Vagina (tissue), 2 donors: ENCODE measurements at regions not wholly inside any gene's neighbourhood (a gene's known extent, or its start where the extent isn't known, plus 50 kb on each side); places are given as distances from the start of the nearest gene placed in this dataset.

Experiments
- DNase-seq, 2 donors: peaks; one replicate each; pipeline ENCODE4 v3.0.0-alpha.2; 2017; ENCODE audit errors: extremely low spot score in 2 of 2
- H3K27ac ChIP-seq: fragments of 200-600 bp; sonication (generic); one replicate; pipeline ENCODE4 v1.5.1; 2019
- H3K27me3 ChIP-seq: fragments of 200-600 bp; sonication (generic); one replicate; pipeline ENCODE4 v1.5.1; 2019
- H3K36me3 ChIP-seq, 2 donors: fragments of 200-600 bp; sonication (generic); one replicate each; pipeline ENCODE4 v1.5.1; 2017 to 2019
- H3K4me1 ChIP-seq: fragments of 200-600 bp; sonication (generic); one replicate; pipeline ENCODE4 v1.5.1; 2019
- H3K4me3 ChIP-seq, 2 donors: fragments of 200-600 bp; sonication (generic); 1 replicate in 1 of 2; 2 replicates in 1 of 2; pipeline ENCODE4 v1.5.1; 2016 to 2019
- H3K9me3 ChIP-seq: fragments of 200-600 bp; sonication (generic); one replicate; pipeline ENCODE4 v1.5.1; 2019
- CTCF ChIP-seq, 3 experiments: fragments of 450-650 bp in 2 of 3; fragments of 200-600 bp in 1 of 3; sonication (generic) in 1 of 3; IDR thresholded peaks; one replicate each; pipeline ENCODE4 v1.5.1; 2017 to 2019; ENCODE audit warnings: antibody characterized with exemption in 3 of 3, mild to moderate bottlenecking in 2 of 3, moderate library complexity in 2 of 3
- POLR2A ChIP-seq, 2 donors: fragments of 450-650 bp; IDR thresholded peaks; one replicate each; pipeline ENCODE4 v1.6.1; 2017; ENCODE audit warnings: antibody characterized with exemption in 2 of 2, mild to moderate bottlenecking in 2 of 2, moderate library complexity in 2 of 2
- POLR2AphosphoS5 ChIP-seq, 2 donors: sonication (generic); formaldehyde crosslinking; IDR thresholded peaks; one replicate each; pipeline ENCODE4 v1.9.0; 2017; ENCODE audit warnings: antibody characterized with exemption in 2 of 2, mild to moderate bottlenecking in 2 of 2, low read depth in 1 of 2; ENCODE audit not compliant: insufficient read depth in 1 of 2
- intact Hi-C: fragments of 100-400 bp; cut with DNase I; formaldehyde crosslinking; loops from one replicate; pipeline ENCODE4 v1.15.1; 2023

- Histone ChIP-seq H3K27me3 (no peaks in the 10 kb centered on the region), H3K27ac (no peak overlapping the region), H3K9me3 (no peaks in the 10 kb centered on the region), H3K4me1 (no peaks in the 10 kb centered on the region), H3K4me3 (no peak overlapping the region), H3K36me3 (no peaks in the 10 kb centered on the region)
- TF ChIP-seq POLR2A (IDR thresholded peaks at IDR 0.05) = no peak
- no peak for TF ChIP-seq POLR2AphosphoS5 (IDR thresholded peaks at IDR 0.05; ENCODE audit: insufficient read depth in 1 of 2, low read depth in 1 of 2)
- no peak for TF ChIP-seq CTCF (IDR thresholded peaks at IDR 0.05)
- no peak for DNase-seq
- intact Hi-C loops = no loop called here
Observed at GRCh38 chr5:38739011-38739704, 106.7 kb upstream of the OSMR start.

GRCh38 chr5:38739705-38740045 is 106.1 kb upstream of the OSMR start:
- TF ChIP-seq CTCF (IDR thresholded peaks at IDR 0.05) (no peak), POLR2AphosphoS5 (IDR thresholded peaks at IDR 0.05; ENCODE audit: insufficient read depth in 1 of 2, low read depth in 1 of 2) (no peak), POLR2A (IDR thresholded peaks at IDR 0.05) (no peak)
- no peak overlapping the region for H3K4me3 ChIP-seq
- no peaks in the 10 kb centered on the region for H3K27me3 ChIP-seq
- H3K36me3 ChIP-seq = no peaks in the 10 kb centered on the region
- H3K27ac ChIP-seq = no peak overlapping the region
- no peaks in the 10 kb centered on the region for H3K4me1 ChIP-seq
- intact Hi-C loops = no loop called here
- no peaks in the 10 kb centered on the region for H3K9me3 ChIP-seq
- no peak for DNase-seq

- TF ChIP-seq POLR2AphosphoS5 (IDR thresholded peaks at IDR 0.05; ENCODE audit: insufficient read depth in 1 of 2, low read depth in 1 of 2) (no peak), CTCF (IDR thresholded peaks at IDR 0.05) (no peak), POLR2A (IDR thresholded peaks at IDR 0.05) (no peak)
- no peaks in the 10 kb centered on the region for H3K4me1 ChIP-seq
- H3K27ac ChIP-seq = no peak overlapping the region
- DNase-seq = no peak
- H3K4me3 ChIP-seq = no peak overlapping the region
- H3K36me3 ChIP-seq = no peaks in the 10 kb centered on the region
- no peaks in the 10 kb centered on the region for H3K9me3 ChIP-seq
- intact Hi-C loops = no loop called here
- H3K27me3 ChIP-seq = no peaks in the 10 kb centered on the region
Observed at GRCh38 chr5:38742821-38743220, 103.0 kb upstream of the OSMR start.

GRCh38 chr5:38743562-38743961 is 102.2 kb upstream of the OSMR start:
- TF ChIP-seq POLR2AphosphoS5 (IDR thresholded peaks at IDR 0.05; ENCODE audit: insufficient read depth in 1 of 2, low read depth in 1 of 2) = no peak
- no peak for TF ChIP-seq POLR2A (IDR thresholded peaks at IDR 0.05)
- TF ChIP-seq CTCF (IDR thresholded peaks at IDR 0.05) = no peak

GRCh38 chr5:38745836-38746732 is 99.7 kb upstream of the OSMR start:
- Histone ChIP-seq H3K9me3 (no peaks in the 10 kb centered on the region), H3K27me3 (no peaks in the 10 kb centered on the region), H3K27ac (no peak overlapping the region), H3K4me1 (no peaks in the 10 kb centered on the region), H3K36me3 (no peaks in the 10 kb centered on the region), H3K4me3 (no peak overlapping the region)
- TF ChIP-seq POLR2A (IDR thresholded peaks at IDR 0.05) = no peak
- no peak for TF ChIP-seq CTCF (IDR thresholded peaks at IDR 0.05)
- intact Hi-C loops = no loop called here
- DNase-seq = no peak

More at GRCh38 chr5:38743562-38743961, 102.2 kb upstream of the OSMR start:
- Histone ChIP-seq H3K4me1 (no peaks in the 10 kb centered on the region), H3K27ac (no peak overlapping the region), H3K36me3 (no peaks in the 10 kb centered on the region), H3K4me3 (no peak overlapping the region), H3K9me3 (no peaks in the 10 kb centered on the region), H3K27me3 (no peaks in the 10 kb centered on the region)
- DNase-seq = no peak
- intact Hi-C loops = no loop called here
